Activated T-cell treated with anti-CD3 and anti-CD28 coated beads, Interleukin-2, amount 50 U/mL, for 72 hours (primary cell): ENCODE measurements at regions not wholly inside any gene's neighbourhood (a gene's known extent, or its start where the extent isn't known, plus 50 kb on each side); places are given as distances from the start of the nearest gene placed in this dataset.

ENCODE experiments used
- ATAC-seq, 2 donors: fragments of 150-1000 bp; cut with Tn5 transposase; replicated peaks in 1 of 2; 2 replicates each; pipeline ENCODE4 v1.10.0; 2021; ENCODE audit warnings: moderate library complexity in 2 of 2, mild to moderate bottlenecking in 1 of 2
- DNase-seq, 2 donors: peaks; one replicate each; pipeline ENCODE4 v3.0.0; 2021 to 2022; ENCODE audit warnings: mixed read lengths in 1 of 2
- H3K27ac Mint-ChIP-seq: one replicate; pipeline ENCODE4 v1.8.0; 2022; ENCODE audit warnings: mild to moderate bottlenecking, moderate library complexity, mixed read lengths
- H3K27me3 Mint-ChIP-seq: one replicate; pipeline ENCODE4 v1.8.0; 2022; ENCODE audit warnings: low read depth, mixed read lengths
- H3K36me3 Mint-ChIP-seq, 2 donors: one replicate each; pipeline ENCODE4 v1.8.0; 2022; ENCODE audit warnings: mixed read lengths in 2 of 2, mild to moderate bottlenecking in 1 of 2; ENCODE audit not compliant: insufficient read depth in 2 of 2
- H3K4me1 Mint-ChIP-seq: one replicate; pipeline ENCODE4 v1.8.0; 2022; ENCODE audit warnings: low read depth, mixed read lengths
- H3K4me3 Mint-ChIP-seq, 2 donors: one replicate each; pipeline ENCODE4 v1.8.0; 2022; ENCODE audit warnings: mild to moderate bottlenecking in 2 of 2, mixed read lengths in 2 of 2, moderate library complexity in 2 of 2
- H3K9me3 Mint-ChIP-seq, 2 donors: one replicate each; pipeline ENCODE4 v1.8.0; 2022; ENCODE audit warnings: mixed read lengths in 2 of 2

DNA sequence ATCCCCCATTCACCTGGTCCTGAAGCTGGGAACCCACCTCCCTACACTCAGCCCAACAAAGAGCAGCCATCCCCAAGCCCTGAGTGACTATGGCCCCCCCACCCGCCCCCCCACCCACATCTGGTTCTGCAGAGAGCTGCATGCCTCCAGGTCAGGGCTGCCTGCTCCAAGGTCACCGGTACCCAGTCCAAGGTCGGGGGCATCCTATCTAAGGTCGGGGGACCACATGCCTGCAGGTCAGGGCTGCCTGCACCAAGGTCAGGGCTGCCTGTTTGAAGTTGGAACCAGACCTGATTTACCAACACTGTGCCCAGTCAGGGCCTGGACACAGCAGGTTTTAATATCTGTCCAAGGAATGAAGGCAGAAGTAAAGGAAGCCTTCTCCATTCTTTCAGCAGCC lies 66.1 kb upstream of the GPC1 start:
- Mint-ChIP-seq H3K4me3 (no peak overlapping the region), H3K27ac (no peak overlapping the region), H3K27me3 (no peaks in the 10 kb centered on the region), H3K4me1 (no peaks in the 10 kb centered on the region), H3K36me3 (no peaks in the 10 kb centered on the region), H3K9me3 (no peaks in the 10 kb centered on the region)
- no peak for DNase-seq
- ATAC-seq: no peak

DNA sequence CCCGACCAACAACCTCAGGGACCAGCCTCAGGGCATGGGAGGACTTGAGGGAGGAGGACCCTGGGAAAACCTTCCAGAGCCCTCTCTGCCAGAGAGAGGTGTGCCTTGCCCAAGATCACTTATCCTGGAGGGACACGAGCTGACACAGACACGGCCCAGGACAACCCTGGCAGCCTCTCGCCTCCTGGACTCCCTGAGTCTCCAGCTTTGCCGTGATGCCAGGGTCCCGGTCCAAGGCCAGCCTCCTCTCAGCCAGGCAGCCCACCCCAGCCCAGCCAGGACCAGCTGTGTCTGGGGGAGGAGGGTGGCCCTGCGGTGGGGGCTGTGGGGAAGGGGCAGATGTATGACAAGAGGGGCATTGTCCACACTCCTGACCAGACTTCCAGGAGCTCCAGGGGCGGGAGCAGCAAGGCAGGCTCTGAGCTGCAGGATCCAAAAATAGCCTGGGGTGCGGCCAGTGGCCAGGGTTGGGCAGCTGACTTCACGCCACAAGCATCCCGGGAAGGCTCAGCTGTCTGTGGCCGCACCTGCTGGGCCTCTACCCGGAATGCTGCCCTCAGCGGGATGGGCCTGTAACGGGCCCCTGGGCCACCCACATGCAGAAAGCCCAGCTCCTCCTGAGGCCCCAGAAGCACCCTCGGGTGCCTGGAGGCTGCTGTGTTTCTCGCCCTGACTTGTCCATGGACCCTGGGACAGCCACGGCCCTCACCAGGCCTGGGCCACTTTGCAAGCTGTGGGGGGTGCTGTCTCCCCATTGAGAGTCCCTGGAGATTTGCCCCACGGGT lies 65.5 kb upstream of the GPC1 start:
- Mint-ChIP-seq H3K27me3 (no peaks in the 10 kb centered on the region), H3K4me3 (no peak overlapping the region), H3K9me3 (no peaks in the 10 kb centered on the region), H3K27ac (no peak overlapping the region), H3K36me3 (no peaks in the 10 kb centered on the region), H3K4me1 (no peaks in the 10 kb centered on the region)
- ATAC-seq (no peak), DNase-seq (no peak)

DNA sequence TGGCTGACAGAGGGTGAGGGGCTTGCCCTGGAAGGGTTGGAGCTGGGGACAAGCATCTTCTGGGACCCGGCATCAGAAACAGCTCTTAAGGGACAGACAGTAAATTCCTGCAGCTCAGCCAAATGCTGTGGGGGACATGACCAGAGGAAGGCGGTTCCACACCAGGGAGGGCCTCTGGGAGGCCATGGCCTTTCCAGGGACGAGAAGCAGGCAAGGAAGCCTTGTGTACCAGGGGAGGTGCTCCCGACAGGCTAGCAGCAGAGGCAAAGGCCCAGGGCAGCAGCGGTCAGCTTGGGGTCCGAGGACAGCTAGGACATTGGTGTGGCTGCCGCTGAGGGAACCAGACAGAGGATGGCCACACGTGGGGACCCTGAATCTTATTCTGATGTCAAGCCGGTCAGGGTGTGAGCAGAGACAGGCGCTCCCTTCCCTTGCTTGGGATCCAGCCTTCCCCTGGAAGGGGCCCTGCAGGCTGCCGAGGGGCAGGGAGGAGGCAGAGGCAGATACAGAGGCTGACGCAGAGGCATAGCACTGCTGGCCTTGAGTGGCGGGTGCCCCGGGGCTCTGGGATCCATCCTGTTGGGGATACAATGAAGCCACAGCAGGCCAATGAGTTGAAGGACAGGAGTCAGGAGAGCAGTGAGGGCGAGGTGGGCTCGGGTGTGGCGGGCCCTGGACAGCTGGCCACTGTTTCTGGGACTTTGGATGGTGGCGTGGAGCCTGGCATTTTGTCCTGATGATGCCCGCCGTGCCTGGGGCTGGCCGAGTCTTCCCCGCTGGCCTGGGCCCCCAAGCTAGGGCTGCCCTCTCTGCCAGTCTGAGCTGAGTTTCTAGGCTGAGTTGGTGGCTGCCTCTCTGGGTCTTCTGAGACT lies 64.1 kb upstream of the GPC1 start:
- Mint-ChIP-seq H3K27me3 (no peaks in the 10 kb centered on the region), H3K27ac (no peak overlapping the region), H3K36me3 (no peaks in the 10 kb centered on the region), H3K4me3 (no peak overlapping the region), H3K4me1 (no peaks in the 10 kb centered on the region), H3K9me3 (no peaks in the 10 kb centered on the region)
- no peak for ATAC-seq
- DNase-seq: no peak

DNA sequence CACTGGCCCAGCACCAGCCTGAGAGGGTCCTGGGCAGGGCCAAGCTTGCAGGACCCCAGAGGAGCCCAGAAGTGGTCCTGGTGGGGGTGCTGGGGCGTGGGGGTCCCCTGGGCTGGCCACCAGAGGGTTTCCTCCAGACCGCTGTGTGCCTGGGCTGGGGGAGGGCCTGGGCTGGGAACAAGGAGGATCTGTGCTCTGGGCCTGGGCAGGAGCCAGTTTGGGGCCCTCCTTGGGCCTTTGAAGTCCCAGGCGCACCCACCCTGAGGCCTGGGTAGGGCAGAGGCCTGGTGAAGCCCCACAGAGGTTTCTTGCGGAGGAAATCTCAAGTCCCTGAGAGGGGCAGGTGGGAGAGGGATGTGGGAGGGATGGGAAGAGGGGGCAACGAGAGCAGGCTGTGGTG lies 63.4 kb upstream of the GPC1 start:
- H3K4me3 Mint-ChIP-seq: no peak overlapping the region
- ATAC-seq (no peak), DNase-seq (no peak)
- H3K36me3 Mint-ChIP-seq: no peaks in the 10 kb centered on the region
- H3K27me3 Mint-ChIP-seq: no peaks in the 10 kb centered on the region
- H3K9me3 Mint-ChIP-seq: no peaks in the 10 kb centered on the region
- H3K27ac Mint-ChIP-seq: no peak overlapping the region
- H3K4me1 Mint-ChIP-seq: no peaks in the 10 kb centered on the region

DNA sequence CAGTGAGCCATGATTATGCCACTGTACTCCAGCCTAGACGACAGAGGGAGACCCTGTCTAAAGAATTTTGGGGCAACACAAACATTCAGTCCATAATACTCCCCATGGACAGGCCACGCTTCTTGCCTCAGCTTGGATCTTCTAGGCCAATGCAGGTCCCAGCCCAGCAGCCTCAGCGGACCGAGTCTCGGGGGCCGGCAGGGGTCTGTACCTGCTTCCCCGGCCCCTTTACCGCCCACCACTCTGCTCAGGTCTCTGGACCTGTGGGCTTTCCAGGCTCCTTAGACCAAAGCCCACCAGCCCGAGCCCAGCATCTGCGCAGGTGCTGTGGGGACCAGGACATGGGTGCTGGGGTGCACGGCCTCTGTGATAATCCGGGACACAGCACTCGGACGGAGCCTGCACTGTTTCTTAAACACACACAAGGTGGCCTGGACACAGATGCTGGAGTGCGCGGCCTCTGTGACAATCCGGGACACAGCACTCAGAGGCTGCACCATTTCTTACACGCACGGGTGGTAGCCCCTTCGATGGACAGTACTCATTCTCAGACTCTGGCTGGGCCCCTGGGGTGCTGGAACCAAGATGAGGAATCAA lies 62.1 kb upstream of the GPC1 start:
- Mint-ChIP-seq H3K27me3 (no peaks in the 10 kb centered on the region), H3K4me1 (no peaks in the 10 kb centered on the region), H3K27ac (no peak overlapping the region)

DNA sequence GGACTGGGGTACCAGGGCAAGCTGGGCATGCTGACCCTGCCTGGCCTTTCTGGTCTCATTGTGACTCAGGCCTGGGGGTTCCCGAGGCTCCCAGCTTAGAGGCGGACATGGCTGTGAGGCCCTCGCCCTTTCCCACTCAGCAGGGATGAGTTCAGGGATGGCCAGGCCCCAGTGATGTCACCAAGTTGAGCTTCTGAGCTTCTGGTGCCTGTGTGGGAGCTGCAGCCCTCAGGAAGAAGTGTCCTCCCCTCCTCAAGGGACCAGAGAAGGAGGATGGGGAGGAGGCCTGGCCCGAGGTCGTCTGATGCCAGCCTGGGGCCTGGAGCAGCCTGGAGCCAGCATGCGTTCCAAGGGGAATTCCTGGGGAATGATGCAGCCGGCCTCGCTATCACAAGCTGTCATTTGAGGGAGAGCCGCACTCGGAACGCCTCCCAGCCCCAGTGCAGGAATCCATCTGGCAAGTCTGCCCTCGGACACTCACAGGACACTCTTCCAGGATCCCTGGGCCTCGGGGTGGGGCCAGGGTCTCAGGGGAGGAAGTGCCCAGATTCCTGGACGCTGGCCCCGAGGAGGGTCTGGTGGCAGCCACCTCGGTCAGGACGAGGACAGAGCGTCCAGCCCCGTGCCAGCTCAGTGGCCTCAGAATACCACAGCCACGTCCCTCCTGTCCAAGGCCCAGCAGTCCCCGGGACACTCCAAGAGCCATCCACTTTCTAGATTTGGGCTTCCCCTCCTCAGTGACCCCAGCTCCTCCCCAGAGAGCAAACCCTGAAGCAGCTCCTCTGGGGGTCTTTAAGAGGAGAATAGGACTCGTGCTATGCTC lies 61.2 kb upstream of the GPC1 start:
- H3K4me1 Mint-ChIP-seq: no peaks in the 10 kb centered on the region
- H3K4me3 Mint-ChIP-seq: no peak overlapping the region
- no peak for ATAC-seq
- no peaks in the 10 kb centered on the region for H3K9me3 Mint-ChIP-seq
- no peak overlapping the region for H3K27ac Mint-ChIP-seq
- H3K27me3 Mint-ChIP-seq: peaks cover 5% of the 10 kb centered on the region
- no peaks in the 10 kb centered on the region for H3K36me3 Mint-ChIP-seq
- DNase-seq: no peak

More for the DNA sequence above, 62.1 kb upstream of the GPC1 start:
- Mint-ChIP-seq H3K4me3 (no peak overlapping the region), H3K36me3 (no peaks in the 10 kb centered on the region), H3K9me3 (no peaks in the 10 kb centered on the region)
- ATAC-seq (no peak), DNase-seq (no peak)

DNA sequence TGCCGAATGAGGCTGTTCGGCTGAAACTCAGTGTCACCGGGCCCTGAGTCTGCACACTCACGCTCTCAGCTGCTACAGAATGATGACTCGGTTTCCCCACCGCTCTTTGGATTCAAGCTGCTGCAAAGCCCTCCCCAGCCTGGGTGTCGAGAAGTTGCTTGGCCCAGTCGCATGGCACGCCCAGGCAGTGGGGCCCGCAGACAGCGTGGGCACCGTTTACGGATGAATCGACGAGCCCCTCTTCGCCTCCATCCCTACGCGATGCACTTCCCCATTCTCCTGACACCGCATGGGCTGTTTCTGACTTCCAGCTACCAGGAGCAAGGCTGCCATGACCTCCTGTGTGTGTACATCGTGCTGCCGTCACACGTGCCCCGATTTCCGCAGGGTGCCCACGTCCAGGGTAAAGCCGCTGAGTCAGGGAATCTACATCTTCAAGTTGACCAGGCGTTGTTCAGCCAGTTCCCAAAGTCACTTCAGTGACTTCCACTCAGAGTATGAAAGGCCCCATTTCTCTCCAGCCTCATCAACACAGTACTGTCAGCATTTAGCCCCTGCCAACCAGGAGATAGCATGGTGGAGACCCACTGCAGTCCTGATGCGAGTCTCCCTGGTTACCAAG lies 60.3 kb upstream of the GPC1 start:
- Mint-ChIP-seq H3K4me1 (no peaks in the 10 kb centered on the region), H3K36me3 (no peaks in the 10 kb centered on the region), H3K9me3 (no peaks in the 10 kb centered on the region), H3K27ac (no peak overlapping the region), H3K4me3 (no peak overlapping the region), H3K27me3 (peaks cover 8% of the 10 kb centered on the region)
- no peak for ATAC-seq
- DNase-seq: no peak

DNA sequence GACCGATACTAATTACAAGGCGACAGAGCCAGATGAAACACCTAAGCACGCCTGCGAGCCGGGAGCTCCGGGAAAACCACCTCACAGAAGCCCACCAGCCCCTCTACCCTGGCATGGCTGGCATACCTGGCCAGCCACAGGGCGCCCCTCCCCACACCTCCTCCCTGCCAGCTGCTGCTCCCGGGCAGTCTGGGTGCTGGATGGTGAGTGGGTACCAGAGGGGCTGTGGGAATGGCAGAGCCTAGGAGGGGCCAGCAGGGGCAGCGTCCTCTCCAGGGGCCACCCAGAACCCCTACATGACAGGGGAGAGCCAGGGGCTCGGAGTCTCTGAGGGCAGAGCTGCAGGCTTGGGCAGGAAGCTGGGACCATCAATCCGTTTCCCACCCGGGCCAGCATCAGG lies 58.7 kb upstream of the GPC1 start:
- ATAC-seq: no peak
- Mint-ChIP-seq H3K4me3 (no peak overlapping the region), H3K9me3 (no peaks in the 10 kb centered on the region), H3K27ac (no peak overlapping the region), H3K27me3 (peaks cover 8% of the 10 kb centered on the region), H3K36me3 (no peaks in the 10 kb centered on the region), H3K4me1 (peaks cover 5% of the 10 kb centered on the region)
- no peak for DNase-seq

DNA sequence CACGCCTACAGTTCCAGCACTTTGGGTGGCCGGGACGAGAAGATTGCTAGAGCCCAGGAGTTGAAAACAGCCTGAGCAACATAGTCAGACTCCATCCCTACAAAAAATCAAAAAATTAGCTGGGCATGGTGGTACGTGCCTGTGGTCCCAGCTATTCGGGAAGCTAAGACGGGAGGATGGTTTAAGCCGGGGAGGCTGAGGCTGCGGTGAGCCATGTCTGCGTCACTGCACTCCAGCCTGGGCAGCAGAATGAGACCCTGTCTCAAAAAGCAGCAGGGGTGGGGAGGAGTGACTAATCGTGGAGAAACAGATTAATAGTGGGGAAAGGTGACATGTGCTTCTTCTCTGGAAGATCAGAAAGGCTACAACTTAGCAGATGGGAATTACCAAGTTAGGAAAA lies 58.1 kb upstream of the GPC1 start:
- no peaks in the 10 kb centered on the region for H3K9me3 Mint-ChIP-seq
- no peak overlapping the region for H3K27ac Mint-ChIP-seq
- H3K36me3 Mint-ChIP-seq: no peaks in the 10 kb centered on the region
- no peak for ATAC-seq
- no peak for DNase-seq
- no peak overlapping the region for H3K4me3 Mint-ChIP-seq
- peaks cover 8% of the 10 kb centered on the region for H3K27me3 Mint-ChIP-seq
- peaks cover 5% of the 10 kb centered on the region for H3K4me1 Mint-ChIP-seq

DNA sequence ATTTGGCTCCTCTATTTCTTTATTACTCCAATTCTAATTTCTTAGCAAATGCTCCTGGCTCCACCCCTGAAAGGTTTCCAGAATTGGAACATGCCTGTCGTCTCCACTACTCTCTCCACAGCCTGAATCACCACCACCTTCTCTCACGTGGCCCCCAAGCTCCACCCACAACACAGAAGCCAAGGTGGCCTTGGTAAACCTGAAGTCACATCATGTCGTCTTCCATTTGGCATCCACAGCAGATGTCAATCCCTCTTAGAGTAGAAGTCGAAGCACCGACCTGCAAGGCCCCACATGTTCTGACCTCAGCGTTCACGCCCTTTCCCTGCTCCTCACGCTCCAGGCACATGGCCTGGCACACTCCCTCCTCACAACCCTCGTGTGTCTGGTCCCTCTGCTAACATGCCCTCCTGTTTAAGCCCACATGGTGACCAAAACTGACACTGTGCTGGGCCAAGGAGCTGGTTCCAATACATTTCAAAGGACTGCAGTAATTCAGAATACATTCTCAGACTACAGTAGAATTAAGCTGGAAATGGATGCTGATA lies 56.3 kb upstream of the GPC1 start:
- Mint-ChIP-seq H3K9me3 (no peaks in the 10 kb centered on the region), H3K36me3 (no peaks in the 10 kb centered on the region), H3K27me3 (peaks cover 8% of the 10 kb centered on the region), H3K27ac (no peak overlapping the region), H3K4me1 (peaks cover 5% of the 10 kb centered on the region), H3K4me3 (no peak overlapping the region)
- no peak for DNase-seq
- no peak for ATAC-seq

DNA sequence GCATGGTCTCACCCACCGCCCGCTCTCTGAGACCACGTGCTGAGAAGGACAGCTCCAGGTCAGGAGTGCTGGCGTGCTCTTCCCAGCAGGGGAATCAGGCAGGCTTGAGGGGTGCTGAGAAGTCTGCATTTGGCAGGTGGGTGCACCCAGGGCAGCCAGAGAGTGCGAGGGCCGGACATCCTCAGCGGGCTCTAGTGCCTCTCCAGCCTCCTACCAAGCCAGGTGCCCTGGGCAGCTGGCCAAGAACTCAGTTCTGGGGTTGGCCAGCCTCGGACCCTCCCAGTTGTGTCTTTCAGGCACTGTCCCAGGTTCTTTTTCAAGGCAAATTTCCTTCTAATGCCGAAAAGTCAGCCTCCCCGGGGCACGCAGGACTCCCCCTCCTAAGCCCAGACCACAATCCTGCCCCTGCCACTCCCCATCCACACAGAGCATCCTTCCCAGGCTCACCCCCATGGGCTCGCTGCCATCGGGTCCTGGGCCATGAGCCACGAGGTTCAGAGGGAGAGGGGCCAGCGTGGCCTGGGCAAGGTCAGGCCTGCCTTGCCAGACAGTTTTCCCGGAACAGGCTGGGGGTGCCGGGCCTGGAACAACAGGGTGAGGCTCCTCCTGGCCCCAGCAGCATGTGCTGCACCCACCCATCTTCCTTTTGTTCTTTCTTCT lies 52.2 kb upstream of the GPC1 start:
- Mint-ChIP-seq H3K27ac (no peak overlapping the region), H3K27me3 (peaks cover 8% of the 10 kb centered on the region), H3K4me1 (peaks cover 5% of the 10 kb centered on the region), H3K4me3 (no peak overlapping the region), H3K9me3 (no peaks in the 10 kb centered on the region), H3K36me3 (no peaks in the 10 kb centered on the region)
- DNase-seq: no peak
- no peak for ATAC-seq
